ENCODE measurements at regions not wholly inside any gene's neighbourhood (a gene's known extent, or its start where the extent isn't known, plus 50 kb on each side); places are given as distances from the start of the nearest gene placed in this dataset.
"Not testable (repeated sequence)": the region's sequence is repeated elsewhere in the genome, so short reads cannot be mapped to it uniquely, and the experiment has no call there.

GRCh38 chr7:145464287-145464686 lies 628.4 kb upstream of the TPK1 start:
- no peaks in the 10 kb centered on the region for H3K27me3 ChIP-seq
- H3K27ac ChIP-seq: no peak overlapping the region
- 81 to 89% (median 82%) methylated on average over 1 of the region's 1 CpG for WGBS, 4 donors
- DNase-seq: no peak
- no peaks in the 10 kb centered on the region for H3K4me1 ChIP-seq (replicated peaks in 1 of 2)
- H3K4me3 ChIP-seq: no peak overlapping the region
- H3K36me3 ChIP-seq (replicated peaks in 1 of 2): no peaks in the 10 kb centered on the region
- H3K9me3 ChIP-seq (replicated peaks in 1 of 3): peaks cover 0 to 11% (median 0%) of the 10 kb centered on the region in 3 donors
- intact Hi-C loops (cut with DNase I): no loop called here
- TF ChIP-seq CTCF (IDR thresholded peaks at IDR 0.05) (no peak), POLR2A (IDR thresholded peaks at IDR 0.05) (no peak)

GRCh38 chr7:145462463-145462862 lies 626.6 kb upstream of the TPK1 start:
- H3K27me3 ChIP-seq: no peaks in the 10 kb centered on the region
- peaks cover 0 to 5% (median 0%) of the 10 kb centered on the region in 3 donors for H3K9me3 ChIP-seq (replicated peaks in 1 of 3)
- no peaks in the 10 kb centered on the region for H3K36me3 ChIP-seq (replicated peaks in 1 of 2)
- H3K4me1 ChIP-seq (replicated peaks in 1 of 2): no peaks in the 10 kb centered on the region
- WGBS, 4 donors: 69 to 76% (median 72%) methylated on average over 4 of the region's 4 CpGs
- no peak overlapping the region for H3K4me3 ChIP-seq
- intact Hi-C loops (cut with DNase I): no loop called here
- no peak for TF ChIP-seq POLR2A (IDR thresholded peaks at IDR 0.05)
- TF ChIP-seq CTCF (IDR thresholded peaks at IDR 0.05): no peak
- H3K27ac ChIP-seq: no peak overlapping the region
- DNase-seq: no peak

- TF ChIP-seq POLR2A (IDR thresholded peaks at IDR 0.05) (no peak), CTCF (IDR thresholded peaks at IDR 0.05) (no peak)
- H3K4me3 ChIP-seq: no peak overlapping the region
- H3K36me3 ChIP-seq (replicated peaks in 1 of 2): no peaks in the 10 kb centered on the region
- no peaks in the 10 kb centered on the region for H3K27me3 ChIP-seq
- WGBS, 4 donors: 81 to 90% (median 88%) methylated on average over 7 of the region's 7 CpGs
- no peaks in the 10 kb centered on the region for H3K4me1 ChIP-seq (replicated peaks in 1 of 2)
- DNase-seq: no peak
- H3K27ac ChIP-seq: no peak overlapping the region
- intact Hi-C loops (cut with DNase I): no loop called here
- no peaks in the 10 kb centered on the region for H3K9me3 ChIP-seq (replicated peaks in 1 of 3)
These were observed 599.0 kb upstream of the TPK1 start for GRCh38 chr7:145434811-145435210.

GRCh38 chr7:145431834-145432233 lies 596.0 kb upstream of the TPK1 start:
- TF ChIP-seq CTCF (IDR thresholded peaks at IDR 0.05): no peak
- TF ChIP-seq POLR2A (IDR thresholded peaks at IDR 0.05): no peak
- no peaks in the 10 kb centered on the region for H3K27me3 ChIP-seq
- H3K27ac ChIP-seq: no peak overlapping the region
- intact Hi-C loops (cut with DNase I): no loop called here
- H3K9me3 ChIP-seq (replicated peaks in 1 of 3): no peaks in the 10 kb centered on the region
- H3K4me1 ChIP-seq (replicated peaks in 1 of 2): no peaks in the 10 kb centered on the region
- H3K4me3 ChIP-seq: no peak overlapping the region
- H3K36me3 ChIP-seq (replicated peaks in 1 of 2): no peaks in the 10 kb centered on the region
- WGBS, 4 donors: 72 to 81% (median 76%) methylated on average over 1 of the region's 1 CpG
- DNase-seq: no peak

- DNase-seq; intact Hi-C loops (cut with DNase I); H3K27ac ChIP-seq; H3K4me1 ChIP-seq (replicated peaks in 1 of 2); H3K27me3 ChIP-seq; H3K4me3 ChIP-seq; H3K36me3 ChIP-seq (replicated peaks in 1 of 2); H3K9me3 ChIP-seq (replicated peaks in 1 of 3): not testable (repeated sequence)
- 60 to 83% (median 80%) methylated on average over 1 to 8 of the region's 8 CpGs; no CpG with 5 or more reads in 1 of the 4 donors for WGBS, 4 donors
These were observed 582.6 kb upstream of the TPK1 start for GRCh38 chr7:145418481-145418880.
